Fibroblast of lung (primary cell): ENCODE measurements at regions not wholly inside any gene's neighbourhood (a gene's known extent, or its start where the extent isn't known, plus 50 kb on each side); places are given as distances from the start of the nearest gene placed in this dataset.

Experiments used
- DNase-seq, 2 donors: peaks; one replicate each; pipeline versions ENCODE4 v3.0.0 to v3.0.0-alpha.2; 2010; ENCODE audit warnings: low read depth in 2 of 2
- H2AFZ ChIP-seq: 2 replicates; pipeline ENCODE4 v1.5.1; 2012; ENCODE audit warnings: low read length, control low read depth, inconsistent platforms
- H3K27ac ChIP-seq: 2 replicates; pipeline ENCODE4 v1.5.1; 2011; ENCODE audit warnings: low read length, control low read depth; ENCODE audit not compliant: insufficient read depth
- H3K27me3 ChIP-seq: 2 replicates; pipeline ENCODE4 v1.5.1; 2011; ENCODE audit warnings: mild to moderate bottlenecking, low read length; ENCODE audit not compliant: control insufficient read depth, insufficient read depth
- H3K36me3 ChIP-seq: 2 replicates; pipeline ENCODE4 v1.5.1; 2011; ENCODE audit warnings: low read length; ENCODE audit not compliant: control insufficient read depth, insufficient read depth
- H3K4me1 ChIP-seq: 2 replicates; pipeline ENCODE4 v1.5.1; 2011; ENCODE audit warnings: low read length; ENCODE audit not compliant: control insufficient read depth, insufficient read depth; ENCODE audit errors: extremely low read depth
- H3K4me2 ChIP-seq: 2 replicates; pipeline ENCODE4 v1.5.1; 2011; ENCODE audit warnings: low read length, control low read depth; ENCODE audit not compliant: insufficient read depth; ENCODE audit errors: extremely low read depth
- H3K4me3 ChIP-seq, 4 experiments: fragments of 200-600 bp in 1 of 4; sonication (generic) in 1 of 4; replicated peaks in 1 of 4; 2 replicates each; pipeline ENCODE4 v1.5.1; 2011 to 2016; ENCODE audit warnings: low read length in 4 of 4, low read depth in 3 of 4, mild to moderate bottlenecking in 3 of 4, control low read depth in 2 of 4, inconsistent platforms in 1 of 4, mixed read lengths in 1 of 4; ENCODE audit not compliant: insufficient read depth in 1 of 4; ENCODE audit errors: control extremely low read depth in 1 of 4
- H3K79me2 ChIP-seq: 2 replicates; pipeline ENCODE4 v1.5.1; 2012; ENCODE audit warnings: mild to moderate bottlenecking, low read length, inconsistent platforms; ENCODE audit not compliant: control insufficient read depth, insufficient read depth
- H3K9ac ChIP-seq: 2 replicates; pipeline ENCODE4 v1.5.1; 2011; ENCODE audit warnings: mild to moderate bottlenecking, low read length, control low read depth; ENCODE audit not compliant: insufficient read depth
- H3K9me3 ChIP-seq: 2 replicates; pipeline ENCODE4 v1.5.1; 2012; ENCODE audit warnings: low read depth, low read length; ENCODE audit not compliant: control insufficient read depth, insufficient read depth
- H4K20me1 ChIP-seq: 2 replicates; pipeline ENCODE4 v1.5.1; 2011; ENCODE audit warnings: low read length; ENCODE audit not compliant: control insufficient read depth, insufficient read depth; ENCODE audit errors: extremely low read depth
- TF ChIP-seq, protein P1 (sequence below), 2 donors: IDR thresholded peaks in 1 of 2; conservative IDR thresholded peaks in 1 of 2; 1 replicate in 1 of 2; 2 replicates in 1 of 2; pipeline ENCODE4 v1.5.1; 2011 to 2012; ENCODE audit warnings: low read length in 2 of 2, control low read depth in 1 of 2, inconsistent platforms in 1 of 2, low read depth in 1 of 2, mild to moderate bottlenecking in 1 of 2

- Histone ChIP-seq H3K4me1 (no peaks in the 10 kb centered on the region), H3K4me2 (no peak overlapping the region), H3K36me3 (no peaks in the 10 kb centered on the region), H3K27me3 (no peaks in the 10 kb centered on the region), H3K79me2 (no peaks in the 10 kb centered on the region), H3K27ac (no peak overlapping the region), H4K20me1 (no peaks in the 10 kb centered on the region), H2AFZ (no peak overlapping the region), H3K9ac (no peak overlapping the region), H3K4me3 (no peak overlapping the region), H3K9me3 (no peaks in the 10 kb centered on the region)
- DNase-seq = no peak
- TF ChIP-seq, protein P1, sequence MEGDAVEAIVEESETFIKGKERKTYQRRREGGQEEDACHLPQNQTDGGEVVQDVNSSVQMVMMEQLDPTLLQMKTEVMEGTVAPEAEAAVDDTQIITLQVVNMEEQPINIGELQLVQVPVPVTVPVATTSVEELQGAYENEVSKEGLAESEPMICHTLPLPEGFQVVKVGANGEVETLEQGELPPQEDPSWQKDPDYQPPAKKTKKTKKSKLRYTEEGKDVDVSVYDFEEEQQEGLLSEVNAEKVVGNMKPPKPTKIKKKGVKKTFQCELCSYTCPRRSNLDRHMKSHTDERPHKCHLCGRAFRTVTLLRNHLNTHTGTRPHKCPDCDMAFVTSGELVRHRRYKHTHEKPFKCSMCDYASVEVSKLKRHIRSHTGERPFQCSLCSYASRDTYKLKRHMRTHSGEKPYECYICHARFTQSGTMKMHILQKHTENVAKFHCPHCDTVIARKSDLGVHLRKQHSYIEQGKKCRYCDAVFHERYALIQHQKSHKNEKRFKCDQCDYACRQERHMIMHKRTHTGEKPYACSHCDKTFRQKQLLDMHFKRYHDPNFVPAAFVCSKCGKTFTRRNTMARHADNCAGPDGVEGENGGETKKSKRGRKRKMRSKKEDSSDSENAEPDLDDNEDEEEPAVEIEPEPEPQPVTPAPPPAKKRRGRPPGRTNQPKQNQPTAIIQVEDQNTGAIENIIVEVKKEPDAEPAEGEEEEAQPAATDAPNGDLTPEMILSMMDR (conservative IDR thresholded peaks at IDR 0.05 in 1 of 2, IDR thresholded peaks at IDR 0.05 in 1 of 2; ENCODE audit: low read depth in 1 of 2, low read length in 2 of 2) = no peak
Measured at GRCh38 chr17:79661292-79662041, 50.6 kb upstream of the RBFOX3 start.
